GM12875 (cell line): ENCODE measurements at regions not wholly inside any gene's neighbourhood (a gene's known extent, or its start where the extent isn't known, plus 50 kb on each side); places are given as distances from the start of the nearest gene placed in this dataset.

Experiments used
- H3K4me3 ChIP-seq: one replicate; pipeline ENCODE4 v1.5.1; 2011; ENCODE audit warnings: low read depth, low read length, control low read depth
- CTCF ChIP-seq: IDR thresholded peaks from 2 replicates; pipeline ENCODE4 v1.5.1; 2011; ENCODE audit warnings: low read depth, mild to moderate bottlenecking, control low read depth, inconsistent platforms, low read length, moderate library complexity, borderline replicate concordance; ENCODE audit not compliant: insufficient read depth

DNA sequence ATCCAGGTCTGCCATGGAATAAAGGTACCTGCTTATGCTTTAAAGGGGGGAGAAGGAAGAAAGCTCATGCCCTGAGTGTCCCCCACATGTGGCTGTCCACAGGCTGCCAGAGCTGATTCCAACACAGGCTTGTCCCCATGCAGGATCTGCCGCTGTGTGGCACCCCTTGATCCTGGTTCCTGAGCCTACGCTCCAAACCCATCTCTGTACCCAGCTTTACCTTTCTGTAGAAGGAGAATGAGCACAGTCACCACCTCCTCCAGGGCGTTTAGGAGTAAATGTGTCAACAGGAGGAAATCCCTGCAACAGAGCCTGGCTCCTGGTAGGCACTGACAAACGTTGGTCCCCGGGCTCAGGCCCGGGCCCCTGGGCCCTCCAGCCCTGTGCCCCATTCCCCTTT, 175.6 kb downstream of the RBFOX3 start:
- H3K4me3 ChIP-seq, result no peak overlapping the region
- TF ChIP-seq CTCF, result no peak

DNA sequence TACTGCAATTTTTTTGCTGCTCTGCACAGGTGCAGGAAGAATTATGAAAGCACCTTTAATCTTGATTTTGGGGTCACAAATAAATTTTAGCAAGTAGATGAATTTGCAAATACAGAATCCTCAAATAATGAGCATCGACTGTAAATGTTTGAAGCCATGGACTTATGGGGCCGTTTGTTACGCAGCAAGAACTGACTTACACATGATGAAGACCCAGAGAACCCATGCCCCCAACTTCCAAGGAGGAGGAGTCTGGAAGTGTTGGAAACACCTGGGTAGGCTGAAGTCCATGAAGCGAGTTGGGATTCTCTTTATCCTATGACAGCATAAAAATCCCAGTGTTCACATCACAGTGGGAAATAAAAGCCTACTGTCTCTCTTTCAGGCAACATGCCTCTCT, 176.6 kb downstream of the RBFOX3 start:
- no peak overlapping the region for H3K4me3 ChIP-seq
- no peak for TF ChIP-seq CTCF

DNA sequence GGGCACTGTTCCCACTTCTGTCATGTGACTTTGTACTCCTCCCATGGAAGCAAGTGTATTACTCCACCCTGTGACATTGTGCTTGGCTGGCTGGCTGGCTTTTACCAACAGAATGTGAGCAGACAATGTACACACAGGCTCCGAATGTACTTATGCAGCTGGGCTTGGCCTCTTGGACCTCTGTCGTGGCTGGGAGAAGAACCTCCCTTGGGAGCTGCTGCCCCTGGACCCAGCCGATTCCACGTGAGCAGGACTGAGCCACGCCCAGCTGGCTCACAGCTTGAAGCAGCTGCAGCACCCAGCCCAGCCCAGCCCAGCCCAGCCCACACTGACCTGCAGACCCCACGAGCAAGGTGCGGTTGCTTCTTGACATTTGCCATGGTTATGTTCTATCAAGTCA, 177.5 kb downstream of the RBFOX3 start:
- H3K4me3 ChIP-seq, result no peak overlapping the region
- TF ChIP-seq CTCF, result no peak

DNA sequence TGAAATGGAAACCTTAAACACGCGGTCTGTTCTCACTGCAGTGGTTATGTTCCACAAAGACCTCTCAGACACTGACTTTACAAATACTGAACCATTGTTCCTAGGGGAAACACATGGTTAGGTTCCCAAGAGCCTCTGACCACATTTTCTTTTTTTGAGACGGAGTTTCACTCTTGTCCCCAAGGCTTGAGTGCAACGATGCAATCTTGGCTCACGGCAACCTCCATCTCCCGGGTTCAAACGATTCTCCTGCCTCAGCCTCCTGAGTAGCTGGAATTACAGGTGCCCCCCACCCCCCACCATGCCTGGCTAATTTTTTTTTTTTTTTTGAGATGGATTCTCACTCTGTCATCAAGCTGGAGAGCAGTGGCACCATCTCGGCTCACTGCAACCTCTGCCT, 179.7 kb downstream of the RBFOX3 start:
- H3K4me3 ChIP-seq, result no peak overlapping the region
- no peak for TF ChIP-seq CTCF

- TF ChIP-seq CTCF, result no peak
Measured at GRCh38 chr17:79429864-79430494, 180.9 kb downstream of the RBFOX3 start.

DNA sequence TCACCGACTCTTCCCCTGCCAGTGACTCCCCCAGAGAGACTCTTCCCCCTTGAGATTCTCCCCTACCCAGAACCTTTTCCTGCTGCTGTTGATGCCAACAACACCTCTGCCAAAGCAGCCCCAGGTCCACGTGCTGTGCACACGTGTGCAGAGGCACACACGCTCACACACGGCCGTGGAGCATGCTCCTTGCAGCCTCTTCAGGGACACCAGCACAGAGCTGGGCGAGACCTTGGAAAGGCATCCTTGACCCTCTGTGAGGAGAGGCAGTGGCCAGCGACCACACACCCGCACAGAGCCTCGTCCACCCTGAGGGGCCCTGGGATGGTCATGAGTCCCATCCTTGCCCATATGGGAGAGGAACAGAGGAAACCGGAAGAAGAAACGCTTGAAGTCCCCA, 181.9 kb downstream of the RBFOX3 start:
- TF ChIP-seq CTCF, result no peak
- H3K4me3 ChIP-seq, result no peak overlapping the region

More at GRCh38 chr17:79429864-79430494, 180.9 kb downstream of the RBFOX3 start:
- no peak overlapping the region for H3K4me3 ChIP-seq

GRCh38 chr17:79427621-79428539, 183.0 kb downstream of the RBFOX3 start:
- TF ChIP-seq CTCF, result no peak
- H3K4me3 ChIP-seq, result no peak overlapping the region
